Suppressor macrophage treated with lipopolysaccharide for 1 hour (primary cell): ENCODE measurements at regions not wholly inside any gene's neighbourhood (a gene's known extent, or its start where the extent isn't known, plus 50 kb on each side); places are given as distances from the start of the nearest gene placed in this dataset.
"Not testable (repeated sequence)": the region's sequence is repeated elsewhere in the genome, so short reads cannot be mapped to it uniquely, and the experiment has no call there.

Experiments
- DNase-seq, 3 donors: peaks; one replicate each; pipeline ENCODE4 v3.0.0-alpha.2; 2020 to 2022

GRCh38 chr3:147675761-147676160, 266.6 kb downstream of the ZIC1 start:
- DNase-seq = no peak

GRCh38 chr3:147680837-147681483, 271.8 kb downstream of the ZIC1 start:
- no peak for DNase-seq

- no peak for DNase-seq
Observed at GRCh38 chr3:147688868-147689267, 279.7 kb downstream of the ZIC1 start.

- DNase-seq = peak; percentile 34 to 88 (median 57)
Observed at GRCh38 chr3:147699175-147699838, 290.1 kb downstream of the ZIC1 start.

- DNase-seq = no peak
Observed at GRCh38 chr3:147701195-147701594, 292.0 kb downstream of the ZIC1 start.

GRCh38 chr3:147702509-147702908, 293.3 kb downstream of the ZIC1 start:
- no peak for DNase-seq

- DNase-seq = peak in 2 of 3 donors; percentile 8 to 23
Observed at GRCh38 chr3:147705651-147706051, 296.5 kb downstream of the ZIC1 start.

GRCh38 chr3:147710753-147711152, 301.6 kb downstream of the ZIC1 start:
- not testable (repeated sequence) for DNase-seq

- no peak for DNase-seq
Observed at GRCh38 chr3:147712357-147712756, 303.2 kb downstream of the ZIC1 start.

- DNase-seq = not testable (repeated sequence)
Observed at GRCh38 chr3:147712758-147713157, 303.6 kb downstream of the ZIC1 start.

- DNase-seq = no peak
Observed at GRCh38 chr3:147713234-147714133, 304.3 kb downstream of the ZIC1 start.

GRCh38 chr3:147729641-147730040, 320.5 kb downstream of the ZIC1 start:
- DNase-seq = no peak

GRCh38 chr3:147730284-147730683, 321.1 kb downstream of the ZIC1 start:
- no peak for DNase-seq

GRCh38 chr3:147733217-147733616, 324.1 kb downstream of the ZIC1 start:
- no peak for DNase-seq

GRCh38 chr3:147735616-147736015, 326.5 kb downstream of the ZIC1 start:
- DNase-seq = no peak

GRCh38 chr3:147736226-147736625, 327.1 kb downstream of the ZIC1 start:
- DNase-seq = peak in 1 of 3 donors; percentile 56

GRCh38 chr3:147737376-147737775, 328.2 kb downstream of the ZIC1 start:
- no peak for DNase-seq

- no peak for DNase-seq
Observed at GRCh38 chr3:147740928-147741327, 331.8 kb downstream of the ZIC1 start.

GRCh38 chr3:147744967-147745366, 335.8 kb downstream of the ZIC1 start:
- DNase-seq = no peak

GRCh38 chr3:147755310-147755709, 346.1 kb downstream of the ZIC1 start:
- no peak for DNase-seq

- no peak for DNase-seq
Observed at GRCh38 chr3:147756476-147756875, 347.3 kb downstream of the ZIC1 start.

GRCh38 chr3:147757866-147758265, 348.7 kb downstream of the ZIC1 start:
- no peak for DNase-seq

- no peak for DNase-seq
Observed at GRCh38 chr3:147758771-147759170, 349.6 kb downstream of the ZIC1 start.

- DNase-seq = no peak
Observed at GRCh38 chr3:147760085-147760484, 350.9 kb downstream of the ZIC1 start.
